Activated CD4-positive, alpha-beta T cell treated with anti-CD3 and anti-CD28 coated beads, Interleukin-2, amount 50 U/mL, for 16 hours (primary cell): ENCODE measurements at regions not wholly inside any gene's neighbourhood (a gene's known extent, or its start where the extent isn't known, plus 50 kb on each side); places are given as distances from the start of the nearest gene placed in this dataset.

Experiments
- DNase-seq: peaks from one replicate; pipeline ENCODE4 v3.0.0-alpha.2; 2020

- no peak for DNase-seq
These were observed 104.2 kb upstream of the THRB start for GRCh38 chr3:24598695-24599470.

DNA sequence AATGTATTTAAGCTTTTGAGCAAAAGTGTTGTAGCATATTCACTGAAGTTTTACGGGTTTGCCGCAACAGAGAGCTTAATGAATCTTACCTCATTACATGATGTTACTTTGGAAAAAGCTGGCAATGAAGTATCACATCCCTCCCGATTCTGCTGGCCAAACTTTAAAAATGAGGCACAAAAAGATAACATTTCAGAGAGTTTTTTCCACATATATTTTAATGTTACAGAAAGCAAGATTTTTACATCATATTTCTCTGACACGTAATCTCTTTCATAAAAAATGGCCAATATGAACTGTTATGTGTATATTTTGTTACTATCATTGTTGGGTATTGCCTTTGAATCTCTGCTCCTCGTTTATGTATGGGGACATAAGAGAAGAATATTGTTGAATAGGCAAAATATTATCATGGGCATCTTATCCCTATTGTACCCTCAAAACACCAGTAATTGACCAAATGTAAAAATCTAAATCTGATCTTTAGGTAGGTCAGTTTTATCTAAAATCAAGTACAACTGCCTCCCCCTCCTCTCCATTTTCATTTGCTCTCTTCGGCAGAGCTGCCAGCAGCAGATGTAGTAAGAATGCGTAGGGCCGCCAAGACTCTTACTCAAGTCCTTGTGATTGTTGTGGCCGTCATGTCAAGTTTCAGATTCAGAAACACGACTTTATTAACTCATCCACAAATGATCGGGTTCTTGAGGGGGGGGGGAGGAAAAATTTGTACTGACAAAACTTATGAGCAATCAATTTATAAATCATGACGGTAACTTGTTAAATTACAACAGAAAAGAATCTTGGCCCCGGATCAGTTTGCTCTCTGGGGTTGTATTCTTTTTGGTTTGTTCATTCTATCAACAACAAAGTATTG lies 106.7 kb upstream of the THRB start:
- DNase-seq, result no peak

- DNase-seq, result no peak
These were observed 109.6 kb upstream of the THRB start for GRCh38 chr3:24604215-24604614.

- DNase-seq, result no peak
These were observed 110.9 kb upstream of the THRB start for GRCh38 chr3:24605511-24606028.

GRCh38 chr3:24607281-24607680 lies 112.6 kb upstream of the THRB start:
- DNase-seq, result no peak

- no peak for DNase-seq
These were observed 114.2 kb upstream of the THRB start for GRCh38 chr3:24608701-24609390.

GRCh38 chr3:24614359-24614758 lies 119.7 kb upstream of the THRB start:
- DNase-seq, result no peak

- no peak for DNase-seq
These were observed 120.5 kb upstream of the THRB start for GRCh38 chr3:24615177-24615576.

DNA sequence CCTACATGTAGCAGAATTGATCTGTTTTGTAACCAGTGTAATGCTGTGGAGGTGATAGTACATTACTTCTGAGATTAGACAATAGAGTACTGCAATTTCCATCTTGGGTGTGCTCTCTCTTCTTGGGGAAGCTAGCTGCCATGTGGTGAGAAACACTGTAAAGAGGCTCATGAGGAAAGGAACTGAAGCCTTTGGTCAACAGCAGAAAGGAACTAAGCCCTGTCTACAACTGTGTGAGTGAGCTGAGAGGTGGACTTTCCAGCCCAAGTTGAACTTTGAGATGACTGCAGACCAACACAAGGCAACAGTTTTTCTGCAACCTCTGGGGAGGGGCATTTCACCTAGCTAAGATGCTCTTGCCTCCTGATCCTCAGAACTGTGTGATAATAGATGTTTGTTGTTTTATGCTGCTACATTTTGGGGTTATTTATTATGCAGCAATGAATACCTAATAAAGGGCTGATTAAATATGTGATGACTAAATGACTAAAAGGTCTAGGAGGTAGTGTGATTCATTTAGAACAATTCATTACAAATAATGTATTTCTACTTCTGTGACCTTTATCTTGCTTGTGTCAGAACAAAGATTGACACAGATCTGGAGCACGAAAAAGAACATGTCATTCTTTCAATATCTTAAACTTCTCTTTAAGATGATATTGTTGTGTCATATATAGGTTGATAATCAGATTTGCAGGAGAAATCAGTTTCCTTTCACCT lies 121.6 kb upstream of the THRB start:
- DNase-seq, result no peak

DNA sequence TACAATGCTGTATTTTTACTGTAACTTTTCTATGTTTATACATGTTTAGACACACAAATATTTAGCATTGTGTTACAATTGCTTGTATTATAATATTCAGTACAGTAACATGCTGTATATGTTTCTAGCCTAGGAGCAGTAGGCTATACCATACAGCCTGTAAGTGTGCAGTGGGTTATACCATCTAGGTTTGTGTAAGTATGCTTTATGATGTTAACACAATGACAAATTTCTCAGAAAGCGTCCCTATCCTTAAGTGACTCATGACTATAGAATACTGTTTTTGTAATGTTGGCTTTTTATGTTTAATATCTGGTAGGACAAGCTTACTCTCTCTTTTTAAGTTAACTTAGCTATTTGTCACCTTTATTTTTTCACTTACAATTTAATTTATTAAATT lies 127.5 kb upstream of the THRB start:
- no peak for DNase-seq

- DNase-seq, result no peak
These were observed 128.1 kb upstream of the THRB start for GRCh38 chr3:24622696-24623225.

- DNase-seq, result no peak
These were observed 129.0 kb upstream of the THRB start for GRCh38 chr3:24623657-24624056.

DNA sequence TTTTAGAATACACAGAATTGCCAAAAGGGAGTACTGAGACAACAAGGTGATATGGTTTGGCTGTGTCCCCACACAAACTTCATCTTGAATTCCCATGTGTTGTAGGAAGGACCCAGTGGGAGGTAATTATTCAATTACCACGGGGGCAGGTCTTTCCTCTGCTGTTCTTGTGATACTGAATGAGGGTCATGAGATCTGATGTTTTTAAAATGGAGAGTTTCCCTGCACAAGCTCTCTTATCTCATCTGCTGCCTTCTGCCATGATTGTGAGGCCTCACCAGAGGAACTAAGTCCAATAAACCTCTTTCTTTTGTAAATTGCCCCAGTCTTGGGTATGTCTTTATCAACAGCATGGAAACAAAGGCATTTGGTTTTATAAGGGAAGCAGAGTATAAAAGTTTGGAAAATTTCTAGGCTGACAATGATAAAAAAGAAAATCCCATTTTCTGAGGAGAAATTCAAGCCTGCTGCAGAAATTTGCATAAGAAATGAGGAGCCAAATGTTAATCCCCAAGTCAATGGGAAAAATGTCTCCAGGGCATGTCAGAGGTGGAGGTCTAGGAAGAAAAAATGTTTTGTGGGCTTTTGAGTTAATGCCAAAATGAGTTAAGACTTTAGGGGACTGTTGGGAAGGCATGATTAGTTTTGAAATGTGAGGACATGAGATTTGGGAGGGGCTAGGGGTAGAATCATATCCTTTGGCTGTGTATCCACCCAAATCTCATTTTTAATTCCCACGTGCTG lies 130.5 kb upstream of the THRB start:
- no peak for DNase-seq

DNA sequence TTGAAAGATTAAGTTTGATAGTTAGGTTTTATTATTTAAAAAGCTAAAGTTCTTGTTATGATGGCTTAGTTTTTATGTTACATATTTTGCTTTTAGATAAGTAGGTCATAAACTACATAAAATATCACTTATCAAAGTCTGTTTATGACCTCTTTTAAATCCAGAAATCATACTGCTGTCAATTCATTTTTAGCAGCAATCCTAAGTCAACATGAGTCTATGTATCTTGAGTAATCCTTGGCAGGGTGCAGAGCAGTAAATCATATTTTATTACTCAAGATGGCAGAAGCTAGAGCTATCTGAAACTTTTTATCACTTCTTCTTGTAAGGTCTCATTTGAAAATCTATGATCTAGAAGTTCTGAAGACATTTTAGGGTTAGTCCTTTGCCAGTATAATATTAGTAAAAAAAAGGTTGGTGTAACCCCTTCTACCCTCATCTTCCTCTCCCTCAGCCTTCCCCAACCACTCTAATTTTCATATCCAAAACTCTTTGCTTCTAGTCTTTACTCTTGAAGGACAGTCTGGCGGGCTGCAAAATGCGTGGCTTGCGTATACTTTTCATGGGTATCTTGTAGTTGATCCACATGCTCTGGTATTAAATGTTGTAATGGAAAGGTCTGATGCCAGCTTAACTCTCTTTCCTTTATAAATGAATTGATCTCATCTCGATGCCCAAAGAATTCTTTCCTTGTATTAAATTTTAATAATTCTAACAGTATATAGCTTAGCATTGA lies 134.0 kb upstream of the THRB start:
- DNase-seq, result no peak

DNA sequence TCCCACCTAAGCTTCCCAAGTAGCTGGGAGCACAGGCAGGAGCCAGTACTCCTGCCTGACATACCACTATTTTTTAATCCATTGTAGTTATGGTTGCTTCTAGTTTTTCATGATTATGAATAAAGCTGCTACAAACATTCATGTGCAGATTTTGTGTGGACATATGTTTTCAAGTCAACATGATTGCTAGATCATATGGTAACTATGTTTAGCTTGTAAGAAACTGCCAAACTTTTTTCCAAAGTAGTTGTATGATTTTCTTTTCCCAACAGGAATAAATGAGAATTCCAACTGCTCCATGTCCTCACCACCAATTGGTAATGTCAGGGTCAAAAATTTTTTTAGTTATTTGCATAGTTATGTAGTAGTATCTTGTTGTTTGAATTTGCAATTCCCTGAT lies 136.8 kb upstream of the THRB start:
- DNase-seq, result no peak

DNA sequence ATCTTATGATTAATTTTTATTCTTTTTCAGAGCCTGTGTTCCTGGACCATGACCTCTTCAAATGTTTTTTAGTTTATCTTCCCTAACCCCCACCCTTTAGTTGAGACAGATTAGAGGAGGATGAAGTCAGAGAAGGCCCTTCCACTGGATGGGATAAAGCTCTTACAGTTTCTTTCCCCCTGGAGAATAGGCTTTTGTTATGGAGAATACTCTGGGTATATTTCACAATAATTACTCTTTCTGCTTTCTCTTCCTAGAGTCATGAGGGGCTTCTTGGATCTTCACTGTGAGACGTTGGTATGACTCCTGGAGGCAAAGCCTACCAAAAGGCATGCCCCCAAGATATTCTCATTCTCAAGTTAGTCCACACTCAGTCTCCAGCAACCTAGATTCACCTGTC lies 144.4 kb upstream of the THRB start:
- no peak for DNase-seq

DNA sequence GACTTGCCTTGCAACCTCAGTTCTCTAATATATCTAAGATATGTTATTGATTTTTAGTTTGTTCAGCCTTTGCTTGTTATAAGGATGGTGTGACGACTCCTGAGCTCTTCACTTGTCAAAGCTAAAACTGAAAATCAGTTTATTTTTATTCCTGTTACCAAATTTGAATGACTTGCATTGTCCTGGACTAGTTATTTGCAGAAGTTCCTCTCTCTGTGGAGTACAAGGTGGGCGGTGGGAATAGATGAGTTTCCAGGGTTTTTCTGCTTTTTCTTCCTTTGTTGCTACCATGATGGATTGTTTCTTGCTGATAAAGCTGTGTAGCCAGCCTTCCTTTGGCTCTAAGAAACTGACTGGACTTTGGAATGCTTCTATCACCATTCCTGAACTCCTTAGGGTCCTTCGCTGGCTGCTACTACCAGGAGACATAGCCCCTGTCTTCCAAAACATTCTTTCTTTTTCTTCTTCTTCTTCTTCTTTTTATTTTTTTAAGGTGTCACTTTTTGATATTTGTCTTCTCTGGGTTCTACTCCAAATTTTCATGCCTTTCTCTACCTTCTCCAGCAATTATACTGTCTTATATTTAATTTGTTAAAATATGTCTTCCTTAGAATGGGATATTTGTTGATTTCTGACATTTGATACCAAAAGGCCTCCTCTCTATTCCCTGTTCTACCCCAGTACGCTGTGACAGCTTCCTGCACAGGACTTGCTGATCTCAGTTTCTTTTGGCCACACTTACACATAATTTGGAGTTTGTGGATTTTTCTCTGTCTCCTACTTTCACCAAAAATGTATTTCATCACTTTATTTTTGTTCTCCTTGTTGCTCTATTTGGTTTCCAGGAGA lies 145.1 kb upstream of the THRB start:
- DNase-seq, result no peak

- no peak for DNase-seq
These were observed 145.8 kb upstream of the THRB start for GRCh38 chr3:24640330-24640877.

GRCh38 chr3:24641628-24642027 lies 147.0 kb upstream of the THRB start:
- DNase-seq, result no peak

- DNase-seq, result no peak
These were observed 150.4 kb upstream of the THRB start for GRCh38 chr3:24645047-24645446.
